ENCODE measurements at regions not wholly inside any gene's neighbourhood (a gene's known extent, or its start where the extent isn't known, plus 50 kb on each side); places are given as distances from the start of the nearest gene placed in this dataset.

GRCh38 chrX:3549411-3549911, 164.0 kb downstream of the PRKX start:
- TF ChIP-seq RBBP5 (IDR thresholded peaks at IDR 0.05; ENCODE audit: borderline replicate concordance, low read depth, low read length) (no peak), CTCF (IDR thresholded peaks at IDR 0.05; ENCODE audit: control extremely low read depth in 1 of 3, insufficient read depth in 1 of 3, low read depth in 1 of 3, low read length in 3 of 3) (no peak), GTF2F1 (IDR thresholded peaks at IDR 0.05; ENCODE audit: borderline replicate concordance, low read depth, low read length) (no peak), SP2 (IDR thresholded peaks at IDR 0.05; ENCODE audit: low read length) (no peak), ATF2 (IDR thresholded peaks at IDR 0.05; ENCODE audit: low read length) (no peak), NRF1 (IDR thresholded peaks at IDR 0.05; ENCODE audit: low read depth, low read length) (no peak), RAD21 (IDR thresholded peaks at IDR 0.05 in 1 of 2, conservative IDR thresholded peaks at IDR 0.05 in 1 of 2; ENCODE audit: low read depth in 2 of 2, low read length in 2 of 2) (no peak), POLR2A (IDR thresholded peaks at IDR 0.05; ENCODE audit: control extremely low read depth in 1 of 2, low read depth in 2 of 2, low read length in 2 of 2) (no peak), CBX5 (IDR thresholded peaks at IDR 0.05; ENCODE audit: low read depth, low read length) (no peak)

Data from H1 (cell line).